Neural progenitor cell (in vitro differentiated cells): ENCODE measurements at regions not wholly inside any gene's neighbourhood (a gene's known extent, or its start where the extent isn't known, plus 50 kb on each side); places are given as distances from the start of the nearest gene placed in this dataset.

Experiments
- DNase-seq: peaks from one replicate; pipeline ENCODE4 v3.0.0-alpha.2; 2016; ENCODE audit warnings: low spot score
- H2AFZ ChIP-seq: fragments of 200-600 bp; sonication (generic); replicated peaks from 2 replicates; pipeline ENCODE4 v1.6.1; 2016; ENCODE audit warnings: antibody characterized with exemption
- H3F3A ChIP-seq: fragments of 200-600 bp; sonication (generic); 2 replicates; pipeline ENCODE4 v1.6.1; 2016; ENCODE audit warnings: antibody characterized with exemption, low read depth
- H3K27ac ChIP-seq: fragments of 200-600 bp; sonication (generic); 2 replicates; pipeline ENCODE4 v1.5.1; 2016; ENCODE audit warnings: mild to moderate bottlenecking
- H3K27me3 ChIP-seq: fragments of 200-600 bp; sonication (generic); 2 replicates; pipeline ENCODE4 v1.6.1; 2016; ENCODE audit warnings: mild to moderate bottlenecking, moderate library complexity
- H3K36me3 ChIP-seq: fragments of 200-600 bp; sonication (generic); 2 replicates; pipeline ENCODE4 v1.5.1; 2016
- H3K4me1 ChIP-seq: fragments of 200-600 bp; sonication (generic); 2 replicates; pipeline ENCODE4 v1.6.1; 2016; ENCODE audit warnings: mixed run types
- H3K4me2 ChIP-seq: fragments of 200-600 bp; sonication (generic); 2 replicates; pipeline ENCODE4 v1.6.1; 2016
- H3K4me3 ChIP-seq: fragments of 200-600 bp; sonication (generic); 2 replicates; pipeline ENCODE4 v1.5.1; 2016
- H3K79me2 ChIP-seq: fragments of 200-600 bp; sonication (generic); 2 replicates; pipeline ENCODE4 v1.6.1; 2016; ENCODE audit warnings: low read depth
- H3K9ac ChIP-seq: fragments of 200-600 bp; sonication (generic); 2 replicates; pipeline ENCODE4 v1.6.1; 2016
- H3K9me3 ChIP-seq: fragments of 200-600 bp; sonication (generic); 2 replicates; pipeline ENCODE4 v1.5.1; 2016; ENCODE audit warnings: low read depth
- H4K20me1 ChIP-seq: fragments of 200-600 bp; sonication (generic); 2 replicates; pipeline ENCODE4 v1.6.1; 2016; ENCODE audit warnings: low read depth
- H3K27ac Mint-ChIP-seq: 3 replicates; pipeline ENCODE4 v1.8.0; 2021; ENCODE audit warnings: mixed read lengths
- H3K27me3 Mint-ChIP-seq: 2 replicates; pipeline ENCODE4 v1.8.0; 2022; ENCODE audit warnings: low read depth, mild to moderate bottlenecking, inconsistent platforms, moderate library complexity, mixed read lengths; ENCODE audit not compliant: insufficient read depth
- H3K36me3 Mint-ChIP-seq: 3 replicates; pipeline ENCODE4 v1.8.0; 2021; ENCODE audit warnings: mixed read lengths
- H3K4me1 Mint-ChIP-seq: 3 replicates; pipeline ENCODE4 v1.8.0; 2021; ENCODE audit warnings: mixed read lengths
- H3K4me3 Mint-ChIP-seq: 3 replicates; pipeline ENCODE4 v1.8.0; 2021; ENCODE audit warnings: mild to moderate bottlenecking, moderate library complexity, mixed read lengths
- H3K9me3 Mint-ChIP-seq: 3 replicates; pipeline ENCODE4 v1.8.0; 2020; ENCODE audit warnings: mixed read lengths
- EZH2 ChIP-seq: fragments of 200-600 bp; sonication (generic); IDR thresholded peaks from 2 replicates; pipeline ENCODE4 v1.6.1; 2017; ENCODE audit warnings: antibody characterized with exemption, mild to moderate bottlenecking, moderate library complexity
- EZH2phosphoT487 ChIP-seq: fragments of 200-600 bp; sonication (generic); IDR thresholded peaks from 2 replicates; pipeline ENCODE4 v1.6.1; 2017; ENCODE audit warnings: antibody characterized with exemption
- TF ChIP-seq, protein P1 (sequence below): fragments of 200-600 bp; sonication (generic); IDR thresholded peaks from 2 replicates; pipeline ENCODE4 v1.5.1; 2017; ENCODE audit warnings: antibody characterized with exemption, mild to moderate bottlenecking

DNA sequence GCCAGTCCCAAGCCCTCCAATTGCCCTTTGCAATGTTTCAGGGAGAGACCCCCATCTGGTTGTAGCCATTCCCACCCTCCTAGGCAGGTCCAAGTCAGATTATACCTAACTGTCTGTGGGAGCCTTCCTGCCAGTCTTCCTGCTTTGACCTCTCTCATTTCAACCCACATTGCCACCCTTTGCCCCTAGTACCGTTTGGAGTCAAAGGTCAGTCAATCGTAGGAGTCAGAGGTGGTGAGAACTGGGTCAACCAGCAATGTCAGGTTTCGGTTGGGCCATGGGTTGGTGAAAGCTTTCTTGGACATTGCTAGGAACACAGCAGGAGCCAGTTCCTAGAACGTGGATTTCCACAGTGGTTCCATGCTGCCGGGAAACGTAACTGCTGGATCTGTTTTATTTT lies 269.4 kb upstream of the GHITM start:
- H3K4me2 ChIP-seq: no peak overlapping the region
- no peak for DNase-seq
- peaks cover 2% of the 10 kb centered on the region for H3K9me3 Mint-ChIP-seq
- no peak overlapping the region for H3K4me3 ChIP-seq
- H3K4me1 ChIP-seq: no peaks in the 10 kb centered on the region
- peaks cover 5% of the 10 kb centered on the region for H3K27me3 ChIP-seq
- H3K4me1 Mint-ChIP-seq: peaks cover 3% of the 10 kb centered on the region
- no peak overlapping the region for H3K4me3 Mint-ChIP-seq
- H3K36me3 Mint-ChIP-seq: no peaks in the 10 kb centered on the region
- no peaks in the 10 kb centered on the region for H3K36me3 ChIP-seq
- no peaks in the 10 kb centered on the region for H3K79me2 ChIP-seq
- no peak overlapping the region for H3K9ac ChIP-seq
- H3K9me3 ChIP-seq: no peaks in the 10 kb centered on the region
- H4K20me1 ChIP-seq: no peaks in the 10 kb centered on the region
- no peaks in the 10 kb centered on the region for H3F3A ChIP-seq
- TF ChIP-seq, protein P1, sequence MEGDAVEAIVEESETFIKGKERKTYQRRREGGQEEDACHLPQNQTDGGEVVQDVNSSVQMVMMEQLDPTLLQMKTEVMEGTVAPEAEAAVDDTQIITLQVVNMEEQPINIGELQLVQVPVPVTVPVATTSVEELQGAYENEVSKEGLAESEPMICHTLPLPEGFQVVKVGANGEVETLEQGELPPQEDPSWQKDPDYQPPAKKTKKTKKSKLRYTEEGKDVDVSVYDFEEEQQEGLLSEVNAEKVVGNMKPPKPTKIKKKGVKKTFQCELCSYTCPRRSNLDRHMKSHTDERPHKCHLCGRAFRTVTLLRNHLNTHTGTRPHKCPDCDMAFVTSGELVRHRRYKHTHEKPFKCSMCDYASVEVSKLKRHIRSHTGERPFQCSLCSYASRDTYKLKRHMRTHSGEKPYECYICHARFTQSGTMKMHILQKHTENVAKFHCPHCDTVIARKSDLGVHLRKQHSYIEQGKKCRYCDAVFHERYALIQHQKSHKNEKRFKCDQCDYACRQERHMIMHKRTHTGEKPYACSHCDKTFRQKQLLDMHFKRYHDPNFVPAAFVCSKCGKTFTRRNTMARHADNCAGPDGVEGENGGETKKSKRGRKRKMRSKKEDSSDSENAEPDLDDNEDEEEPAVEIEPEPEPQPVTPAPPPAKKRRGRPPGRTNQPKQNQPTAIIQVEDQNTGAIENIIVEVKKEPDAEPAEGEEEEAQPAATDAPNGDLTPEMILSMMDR: no peak
- TF ChIP-seq EZH2: no peak
- TF ChIP-seq EZH2phosphoT487: no peak
- H2AFZ ChIP-seq: no peak overlapping the region
- H3K27me3 Mint-ChIP-seq: peaks cover 2% of the 10 kb centered on the region
- H3K27ac ChIP-seq: no peak overlapping the region
- no peak overlapping the region for H3K27ac Mint-ChIP-seq

DNA sequence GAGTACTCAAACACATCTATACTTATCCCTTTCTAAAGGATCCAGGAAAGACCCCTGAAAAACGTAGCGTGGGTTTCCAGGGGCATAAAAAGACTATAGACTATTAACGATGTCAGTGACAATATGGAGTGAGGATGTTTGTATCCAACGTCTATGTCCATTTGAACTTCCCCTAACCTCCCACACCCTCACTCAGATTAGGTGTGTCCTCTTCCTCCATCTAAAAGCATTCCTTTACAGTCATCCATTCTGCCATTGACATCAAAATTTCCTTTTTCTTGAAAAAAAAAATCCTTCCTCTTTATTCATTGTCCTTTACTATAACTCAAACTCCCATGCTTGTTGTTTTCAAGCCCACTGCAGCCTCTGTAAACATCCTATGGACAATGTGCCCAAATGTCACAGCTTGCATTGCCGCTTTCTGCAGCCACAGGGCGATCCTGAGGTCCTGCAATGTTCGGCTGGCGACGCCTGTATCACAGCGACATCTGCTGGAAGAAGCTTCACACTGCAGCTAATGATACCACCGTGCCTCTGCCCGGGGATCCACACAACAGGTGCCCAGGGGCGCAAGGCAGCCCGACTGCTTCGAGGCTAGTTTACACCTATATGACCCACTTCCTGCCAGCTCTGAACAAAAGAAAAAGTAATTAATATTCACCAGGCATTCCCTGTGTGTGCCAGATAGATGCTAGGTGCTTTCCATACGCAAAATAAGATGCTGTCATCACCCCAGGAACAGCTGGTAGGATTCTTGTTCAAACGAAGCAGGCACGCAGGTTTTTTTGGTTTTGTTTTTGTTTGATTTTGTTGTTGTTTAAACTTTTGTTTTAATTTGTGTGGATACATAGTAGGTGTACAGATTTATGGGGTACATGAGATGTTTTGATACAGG lies 267.9 kb upstream of the GHITM start:
- H3K9me3 Mint-ChIP-seq: no peaks in the 10 kb centered on the region
- H3K4me3 Mint-ChIP-seq: no peak overlapping the region
- no peaks in the 10 kb centered on the region for H3K4me1 ChIP-seq
- H3K4me3 ChIP-seq: no peak overlapping the region
- H2AFZ ChIP-seq: no peak overlapping the region
- no peak overlapping the region for H3K9ac ChIP-seq
- no peaks in the 10 kb centered on the region for H4K20me1 ChIP-seq
- no peaks in the 10 kb centered on the region for H3K79me2 ChIP-seq
- H3K4me2 ChIP-seq: no peak overlapping the region
- no peak overlapping the region for H3K27ac Mint-ChIP-seq
- H3K36me3 Mint-ChIP-seq: no peaks in the 10 kb centered on the region
- H3K27me3 Mint-ChIP-seq: peaks cover 2% of the 10 kb centered on the region
- H3K27ac ChIP-seq: no peak overlapping the region
- peaks cover 3% of the 10 kb centered on the region for H3K4me1 Mint-ChIP-seq
- H3K27me3 ChIP-seq: peaks cover 5% of the 10 kb centered on the region
- no peaks in the 10 kb centered on the region for H3K36me3 ChIP-seq
- no peaks in the 10 kb centered on the region for H3F3A ChIP-seq
- TF ChIP-seq, protein P1: peak; percentile 95
- TF ChIP-seq EZH2: no peak
- DNase-seq: peak; percentile 89
- H3K9me3 ChIP-seq: no peaks in the 10 kb centered on the region

DNA sequence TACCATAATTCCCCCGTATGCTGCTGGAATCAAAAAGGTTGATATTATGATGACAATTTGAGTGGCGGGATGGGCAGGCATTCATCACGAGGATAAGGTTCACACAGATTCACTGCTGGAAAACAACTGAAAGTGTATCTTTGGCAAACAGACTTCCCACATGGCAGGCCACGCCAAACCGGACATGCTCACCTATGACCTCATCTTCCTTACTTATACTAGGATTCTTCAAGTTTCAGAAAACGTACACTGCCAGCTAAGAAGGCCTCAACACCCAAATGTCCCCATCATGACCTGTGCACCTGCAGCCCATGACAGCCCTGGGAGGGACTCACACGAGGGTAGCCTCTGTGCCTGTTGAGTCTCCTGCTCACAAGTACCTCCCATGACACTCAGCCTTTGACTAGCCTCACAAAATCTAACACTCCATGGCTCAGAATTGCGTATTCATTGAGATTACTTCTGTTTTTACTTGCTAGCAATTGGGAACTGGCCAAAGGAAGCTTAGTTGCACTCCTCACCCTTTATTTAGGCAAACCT lies 259.0 kb upstream of the GHITM start:
- TF ChIP-seq, protein P1: no peak
- no peak for TF ChIP-seq EZH2phosphoT487
- no peak for TF ChIP-seq EZH2
- Mint-ChIP-seq H3K9me3 (no peaks in the 10 kb centered on the region), H3K4me1 (no peaks in the 10 kb centered on the region), H3K36me3 (no peaks in the 10 kb centered on the region), H3K4me3 (no peak overlapping the region), H3K27me3 (peaks cover 4% of the 10 kb centered on the region), H3K27ac (no peak overlapping the region)
- H4K20me1 ChIP-seq: no peaks in the 10 kb centered on the region
- H3K4me2 ChIP-seq: no peak overlapping the region
- peaks cover 5% of the 10 kb centered on the region for H3F3A ChIP-seq
- no peaks in the 10 kb centered on the region for H3K9me3 ChIP-seq
- no peak for DNase-seq
- H3K4me1 ChIP-seq: peaks cover 8% of the 10 kb centered on the region
- no peaks in the 10 kb centered on the region for H3K79me2 ChIP-seq
- no peak overlapping the region for H3K27ac ChIP-seq
- H3K27me3 ChIP-seq: no peaks in the 10 kb centered on the region
- H3K36me3 ChIP-seq: no peaks in the 10 kb centered on the region
- no peak overlapping the region for H3K4me3 ChIP-seq
- no peak overlapping the region for H3K9ac ChIP-seq
- no peak overlapping the region for H2AFZ ChIP-seq
